ENCODE measurements at regions not wholly inside any gene's neighbourhood (a gene's known extent, or its start where the extent isn't known, plus 50 kb on each side); places are given as distances from the start of the nearest gene placed in this dataset.

GRCh38 chr9:26748449-26749058 is 144.0 kb downstream of the CAAP1 start:
- intact Hi-C loops (cut with DNase I), result no loop called here
- no peaks in the 10 kb centered on the region for H3K36me3 ChIP-seq
- H3K9me3 ChIP-seq, result no peaks in the 10 kb centered on the region
- no peaks in the 10 kb centered on the region for H3K27me3 ChIP-seq
- no peak overlapping the region for H3K4me3 ChIP-seq
- DNase-seq, result no peak
- H3K4me1 ChIP-seq, result no peaks in the 10 kb centered on the region
- no peak for TF ChIP-seq CTCF (IDR thresholded peaks at IDR 0.05)
- no peak overlapping the region for H3K27ac ChIP-seq
- H3K9ac ChIP-seq (ENCODE audit: low read depth in 2 of 2, low read length in 2 of 2), result no peak overlapping the region

DNA sequence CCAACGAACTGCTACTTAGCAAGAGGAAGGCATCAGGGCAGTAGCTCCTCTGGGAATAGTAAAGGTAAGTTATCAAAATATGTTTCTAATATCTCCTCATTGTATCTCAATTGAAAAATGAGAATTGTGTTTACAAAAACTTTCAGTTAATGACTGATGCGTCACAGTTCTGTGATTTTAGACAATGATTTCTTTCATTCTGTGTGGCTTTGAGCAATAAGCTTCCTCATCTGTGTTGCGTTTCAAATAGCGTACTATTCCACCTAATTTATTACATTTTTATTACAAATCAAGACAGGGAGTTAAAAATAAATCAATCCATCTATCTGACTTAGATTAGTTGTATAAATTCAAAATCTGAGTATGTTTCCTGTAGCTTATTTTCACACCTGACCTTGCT is 145.0 kb downstream of the CAAP1 start:
- H3K9me3 ChIP-seq, result no peaks in the 10 kb centered on the region
- no peaks in the 10 kb centered on the region for H3K4me1 ChIP-seq
- intact Hi-C loops (cut with DNase I), result no loop called here
- no peak for DNase-seq
- H3K4me3 ChIP-seq, result no peak overlapping the region
- H3K9ac ChIP-seq (ENCODE audit: low read depth in 2 of 2, low read length in 2 of 2), result no peak overlapping the region
- H3K27ac ChIP-seq, result no peak overlapping the region
- no peaks in the 10 kb centered on the region for H3K27me3 ChIP-seq
- no peak for TF ChIP-seq CTCF (IDR thresholded peaks at IDR 0.05)
- H3K36me3 ChIP-seq, result no peaks in the 10 kb centered on the region

DNA sequence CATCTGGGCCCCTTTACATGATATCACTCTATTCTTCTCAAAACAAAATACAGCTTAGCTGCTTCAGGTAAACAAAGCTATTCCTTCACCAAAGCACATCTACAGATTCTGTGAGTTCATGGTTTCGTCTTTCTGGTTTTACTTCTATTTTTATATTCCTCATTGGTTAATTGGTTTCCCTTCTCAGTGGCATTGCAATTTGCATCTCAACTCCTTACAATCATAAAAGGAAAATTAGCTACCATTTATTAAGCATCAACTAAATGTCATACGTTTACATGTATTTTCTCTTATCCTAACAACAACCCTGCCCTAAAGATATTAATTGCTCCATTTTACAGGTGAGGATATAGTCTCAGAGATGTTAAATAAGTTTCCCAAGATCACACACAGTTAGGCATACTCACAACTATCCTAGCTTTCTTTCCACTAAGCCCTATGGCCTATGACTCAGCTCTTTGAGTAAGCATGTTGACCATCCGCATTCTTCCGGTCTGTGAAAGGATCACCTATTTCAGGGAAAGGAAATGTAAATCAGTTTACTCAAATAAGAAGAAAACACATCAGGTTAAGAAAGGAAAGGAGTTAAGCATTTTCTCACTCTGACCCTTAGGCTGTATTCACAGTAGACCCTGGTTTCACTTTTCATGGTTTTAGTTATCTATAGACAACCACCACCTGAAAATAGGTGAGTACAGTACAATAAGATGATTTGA is 146.1 kb downstream of the CAAP1 start:
- no peak for TF ChIP-seq CTCF (IDR thresholded peaks at IDR 0.05)
- Histone ChIP-seq H3K27ac (no peak overlapping the region), H3K4me3 (no peak overlapping the region), H3K36me3 (no peaks in the 10 kb centered on the region), H3K4me1 (no peaks in the 10 kb centered on the region), H3K27me3 (no peaks in the 10 kb centered on the region), H3K9me3 (no peaks in the 10 kb centered on the region), H3K9ac (ENCODE audit: low read depth in 2 of 2, low read length in 2 of 2) (no peak overlapping the region)
- intact Hi-C loops (cut with DNase I), result no loop called here
- no peak for DNase-seq

DNA sequence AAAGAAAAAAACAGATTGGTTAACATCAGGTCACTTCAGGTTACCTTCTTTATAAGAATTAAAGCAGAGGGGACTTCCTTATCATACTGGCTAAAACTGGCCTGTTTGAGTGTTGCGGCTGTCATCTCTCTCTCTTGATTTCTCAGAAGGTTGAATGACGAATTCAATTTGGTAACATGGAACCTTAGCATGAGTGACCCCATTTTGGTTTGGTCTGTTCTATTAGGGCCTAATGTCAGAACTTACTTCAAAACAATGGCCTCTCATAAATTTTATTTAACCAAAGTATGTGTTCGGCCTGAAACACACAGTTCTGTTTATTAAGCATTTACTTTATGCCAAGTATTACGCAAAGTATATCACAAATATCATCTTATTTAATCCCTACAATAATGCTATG is 147.5 kb downstream of the CAAP1 start:
- TF ChIP-seq CTCF (IDR thresholded peaks at IDR 0.05), result no peak
- Histone ChIP-seq H3K27ac (no peak overlapping the region), H3K4me3 (no peak overlapping the region), H3K36me3 (no peaks in the 10 kb centered on the region), H3K9me3 (no peaks in the 10 kb centered on the region), H3K4me1 (no peaks in the 10 kb centered on the region), H3K27me3 (no peaks in the 10 kb centered on the region), H3K9ac (ENCODE audit: low read depth in 2 of 2, low read length in 2 of 2) (no peak overlapping the region)
- intact Hi-C loops (cut with DNase I), result no loop called here
- DNase-seq, result no peak

DNA sequence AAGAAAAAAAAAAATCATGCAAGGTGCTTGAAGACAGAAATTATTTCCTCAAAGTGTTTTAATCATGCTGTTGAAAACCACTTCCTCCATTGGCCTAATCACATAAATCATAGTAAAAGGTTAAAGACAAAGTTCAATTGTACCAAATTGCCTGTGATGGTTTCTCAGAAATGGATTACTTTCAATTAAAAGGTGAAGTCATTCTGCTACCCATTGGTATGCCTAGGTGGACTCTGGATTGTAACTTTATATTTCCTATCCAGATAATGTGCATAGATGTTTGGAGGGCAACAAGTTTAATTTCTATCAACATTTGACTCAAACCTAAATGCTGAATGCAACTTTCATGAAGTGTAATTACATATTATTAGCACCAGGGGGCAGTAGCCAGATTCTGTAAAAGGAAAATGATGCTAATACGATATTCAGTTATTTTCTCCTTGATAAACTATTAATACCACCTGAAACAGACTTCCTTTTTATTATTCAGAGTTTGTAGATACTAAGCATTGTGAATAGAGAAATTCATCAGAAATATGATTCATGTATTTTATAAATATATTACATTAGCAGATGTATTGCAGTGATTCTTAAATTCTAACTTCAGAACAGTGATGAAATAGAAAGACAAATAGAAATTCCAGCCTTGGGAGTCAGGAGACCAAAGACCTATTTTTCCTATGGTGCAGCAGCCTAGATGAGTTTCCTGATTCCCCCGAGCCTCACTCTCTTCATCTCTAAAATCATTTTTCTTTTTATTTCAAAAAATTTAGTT is 148.2 kb downstream of the CAAP1 start:
- no peak for DNase-seq
- Histone ChIP-seq H3K9me3 (no peaks in the 10 kb centered on the region), H3K4me3 (no peak overlapping the region), H3K27ac (no peak overlapping the region), H3K27me3 (no peaks in the 10 kb centered on the region), H3K36me3 (no peaks in the 10 kb centered on the region), H3K9ac (ENCODE audit: low read depth in 2 of 2, low read length in 2 of 2) (no peak overlapping the region), H3K4me1 (no peaks in the 10 kb centered on the region)
- intact Hi-C loops (cut with DNase I), result loop anchor here (5.0 kb wide), 2 partner anchors 108 to 228 kb away; no protein-coding TSS in a partner anchor
- TF ChIP-seq CTCF (IDR thresholded peaks at IDR 0.05), result peak; percentile 81
